ENCODE measurements at regions not wholly inside any gene's neighbourhood (a gene's known extent, or its start where the extent isn't known, plus 50 kb on each side); places are given as distances from the start of the nearest gene placed in this dataset.

DNA sequence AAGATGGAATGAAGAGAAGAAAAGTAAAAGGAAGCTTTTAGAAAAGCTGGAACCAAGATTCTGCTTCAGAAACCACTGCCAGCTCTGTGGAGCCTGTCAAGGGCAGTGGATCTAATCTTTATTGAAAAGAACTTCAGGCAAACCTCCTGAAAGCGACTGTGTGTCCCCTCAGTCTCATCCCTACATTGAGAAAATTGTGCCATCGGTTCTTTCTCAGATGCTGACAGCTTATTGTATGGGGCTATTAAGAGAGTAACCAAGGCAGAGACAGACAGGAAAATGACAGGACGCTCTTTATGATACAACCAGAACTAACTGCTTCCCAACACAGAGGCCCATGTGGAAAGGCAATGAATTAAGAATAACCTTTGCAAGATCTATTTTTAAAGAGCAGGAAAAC, 763.2 kb upstream of the CHAC2 start:
- no peak for DNase-seq

DNA sequence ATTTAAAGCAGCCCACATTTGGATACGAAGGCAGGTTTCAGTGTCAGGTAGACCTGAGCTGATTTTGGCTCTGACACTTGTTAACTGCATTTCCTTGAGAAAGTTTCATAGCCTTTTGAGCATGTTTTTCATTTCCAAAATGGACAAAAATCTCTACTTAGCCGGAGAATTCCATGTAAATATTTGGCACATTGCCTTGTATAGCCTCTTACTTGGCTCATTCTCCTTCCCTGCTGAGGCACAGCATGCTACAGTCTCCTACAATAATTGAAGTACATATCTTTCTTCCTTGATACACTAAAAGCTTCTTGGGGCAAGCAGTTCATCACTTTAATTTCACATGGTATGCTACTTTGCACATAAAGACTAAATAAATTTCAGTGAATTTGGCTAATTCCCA, 772.2 kb upstream of the CHAC2 start:
- no peak for DNase-seq

DNA sequence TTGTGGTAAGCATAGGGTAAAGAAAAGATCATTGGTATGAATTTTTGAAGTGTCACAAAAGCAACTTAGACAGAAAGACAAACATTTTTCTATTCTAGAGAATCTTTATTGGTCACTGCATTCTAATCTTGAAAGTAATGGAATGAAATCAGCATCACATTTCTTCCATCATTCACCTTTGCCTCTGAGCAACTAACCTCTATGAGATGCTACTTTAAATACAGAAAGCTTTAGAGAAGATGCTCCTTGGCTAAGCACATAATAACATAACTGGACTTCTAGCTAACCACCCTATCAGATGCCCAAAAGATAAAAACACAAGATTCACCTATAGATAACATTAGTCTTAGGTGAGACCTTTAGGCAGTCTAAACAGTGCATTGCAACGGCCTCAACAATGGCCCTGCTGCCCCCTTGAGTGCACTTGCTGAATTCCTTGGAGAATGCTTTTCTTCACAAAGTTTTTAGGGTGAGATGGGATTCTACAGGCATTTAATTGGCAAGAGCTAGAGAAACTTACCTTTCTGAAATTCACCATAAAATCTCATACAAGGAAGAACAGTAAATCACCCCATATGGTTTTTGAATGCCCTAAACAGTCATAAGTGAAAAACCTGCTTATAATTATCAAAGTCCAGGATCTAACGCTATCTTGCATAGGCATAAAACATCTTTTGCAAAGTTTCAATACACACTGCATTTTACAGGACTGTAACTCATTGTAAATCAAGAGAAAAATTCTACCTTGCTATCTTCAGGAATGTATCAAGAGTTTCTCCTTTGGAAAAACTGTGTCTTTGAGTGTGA, 791.3 kb upstream of the CHAC2 start:
- DNase-seq, result no peak

DNA sequence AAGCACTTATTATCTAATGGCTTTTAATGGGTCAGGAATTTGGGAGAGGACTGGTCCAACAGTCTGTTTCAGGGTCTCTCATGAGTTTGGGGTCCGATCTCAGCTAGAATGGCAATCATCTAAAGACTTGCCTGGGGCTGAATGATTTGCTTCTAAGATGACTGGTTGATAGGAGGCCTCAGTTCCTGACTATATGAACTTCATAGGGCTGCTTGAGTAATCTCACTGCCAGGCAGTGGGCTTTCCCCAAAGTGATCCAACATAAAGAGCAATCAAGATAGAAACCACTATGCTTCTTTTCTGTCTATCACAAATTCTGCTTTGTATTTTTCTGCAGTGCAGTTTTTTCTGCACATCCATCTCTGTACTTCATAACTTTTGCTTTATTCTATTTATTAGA, 793.5 kb upstream of the CHAC2 start:
- no peak for DNase-seq

DNA sequence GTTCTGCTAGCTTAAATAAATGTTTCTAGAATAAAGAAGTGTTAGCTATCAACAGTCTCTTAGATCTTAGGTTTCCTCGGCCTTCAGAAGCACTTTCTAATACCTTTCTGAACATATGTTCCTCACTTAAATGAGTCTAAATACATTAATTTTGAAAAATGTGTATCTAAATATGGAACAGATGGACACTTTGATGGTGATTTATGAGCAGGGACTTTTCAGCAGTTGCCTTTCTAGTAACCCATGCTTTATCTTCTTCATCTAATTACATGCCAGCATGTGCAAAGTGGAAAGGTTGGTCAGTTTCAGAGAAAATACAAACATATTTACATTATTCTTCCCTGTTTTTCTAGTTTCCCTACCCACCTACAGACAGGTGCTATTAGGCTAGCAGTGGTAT, 797.0 kb upstream of the CHAC2 start:
- DNase-seq, result no peak

DNA sequence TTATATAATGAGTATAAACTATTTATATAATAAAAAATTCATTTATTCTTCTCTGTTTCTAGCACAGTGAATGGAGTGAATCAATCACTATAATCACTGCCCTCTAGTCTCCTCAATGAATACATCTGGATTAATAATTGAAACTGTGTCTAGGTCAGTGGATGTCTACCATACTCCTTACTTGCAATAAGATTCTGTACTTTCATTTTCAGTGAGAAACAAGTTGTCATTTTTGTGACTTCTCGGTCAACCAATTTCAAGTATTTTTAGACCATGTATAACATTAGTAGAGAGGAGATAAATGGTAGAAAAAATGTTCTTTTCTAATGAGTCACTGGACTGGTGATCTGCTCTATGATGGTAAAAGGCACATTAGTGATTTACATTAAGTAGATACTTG, 799.6 kb upstream of the CHAC2 start:
- no peak for DNase-seq

DNA sequence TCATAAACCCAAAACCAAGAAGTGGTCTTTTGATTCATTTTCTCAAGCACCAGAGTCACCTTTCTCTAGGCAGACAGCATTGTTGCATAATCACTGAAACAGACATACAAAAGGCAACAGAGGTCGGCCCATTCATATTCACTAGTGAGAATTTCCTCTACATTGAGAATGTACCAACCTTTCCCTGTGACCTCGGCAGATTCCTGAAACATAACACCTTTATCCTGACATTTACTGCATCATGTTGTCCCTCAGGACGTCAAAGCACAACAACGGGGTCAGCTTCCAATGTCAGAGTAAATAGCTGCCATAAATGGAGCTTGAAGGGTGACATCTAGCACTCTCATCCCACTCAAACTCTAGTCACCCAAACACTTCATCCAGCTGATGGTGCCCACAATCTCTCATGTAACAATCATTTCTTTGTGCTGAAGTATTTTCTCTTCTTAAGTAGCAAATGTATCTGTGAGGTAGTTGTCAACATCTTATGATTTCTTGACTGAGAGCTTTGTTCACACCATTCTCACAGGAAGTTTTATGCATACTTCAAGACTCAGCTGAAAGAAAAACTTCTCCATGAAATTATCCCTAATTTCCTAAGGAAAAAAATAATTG, 802.6 kb upstream of the CHAC2 start:
- DNase-seq, result no peak

DNA sequence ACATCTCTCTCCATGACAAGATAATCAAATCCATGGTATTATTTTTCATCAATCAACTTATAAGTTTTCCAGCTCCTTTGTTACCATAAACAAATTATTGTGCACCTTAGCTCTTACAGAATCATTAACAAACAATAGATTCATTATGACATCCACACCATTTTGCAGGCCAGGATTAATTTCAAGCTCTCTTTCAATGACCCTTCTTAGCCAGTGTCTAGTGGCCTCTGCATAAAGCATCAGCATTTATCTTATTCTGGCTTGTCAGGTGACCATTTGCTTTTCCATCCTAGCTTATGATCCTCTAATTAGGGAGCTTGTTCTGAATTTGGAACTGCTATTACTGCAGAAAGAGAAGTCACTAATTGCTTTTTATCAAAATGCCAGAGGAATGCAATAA, 806.2 kb upstream of the CHAC2 start:
- DNase-seq, result no peak

DNA sequence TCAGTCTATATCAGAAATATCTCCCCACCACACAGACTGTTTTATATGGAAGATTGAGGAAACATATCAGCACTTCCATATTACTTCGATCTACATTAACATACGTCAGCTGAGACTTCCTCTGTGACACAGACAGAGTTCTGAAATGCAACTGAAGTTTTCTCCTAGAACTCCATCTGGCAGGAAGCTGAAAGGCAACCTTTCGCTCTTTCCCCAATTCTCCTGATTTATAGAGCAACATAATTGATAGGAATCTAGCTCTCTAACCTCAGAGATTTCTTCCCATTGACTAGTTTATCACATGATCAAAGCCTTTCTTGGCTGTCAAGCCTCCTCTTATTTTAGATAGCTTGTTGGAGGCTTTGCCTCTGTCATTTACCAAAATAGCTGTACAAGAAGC, 806.7 kb upstream of the CHAC2 start:
- DNase-seq, result no peak

DNA sequence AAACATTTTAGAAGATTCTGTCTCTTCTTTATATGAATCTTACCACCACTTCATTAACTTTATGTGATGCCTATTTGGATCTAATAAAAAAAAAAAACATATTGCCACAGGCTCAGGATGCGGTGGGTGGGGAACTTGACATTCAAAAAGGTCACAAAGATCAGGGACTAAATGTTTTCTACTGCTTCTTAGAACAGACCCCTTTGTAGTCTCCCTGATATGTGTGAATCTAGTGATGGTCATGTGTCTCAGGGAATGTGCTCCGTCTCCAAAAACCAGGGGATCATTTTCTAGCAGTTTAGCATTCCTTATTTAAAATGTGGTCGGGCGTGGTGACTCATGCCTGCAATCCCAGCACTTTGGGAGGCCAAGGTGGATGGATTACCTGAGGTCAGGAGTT, 807.8 kb upstream of the CHAC2 start:
- DNase-seq, result no peak

DNA sequence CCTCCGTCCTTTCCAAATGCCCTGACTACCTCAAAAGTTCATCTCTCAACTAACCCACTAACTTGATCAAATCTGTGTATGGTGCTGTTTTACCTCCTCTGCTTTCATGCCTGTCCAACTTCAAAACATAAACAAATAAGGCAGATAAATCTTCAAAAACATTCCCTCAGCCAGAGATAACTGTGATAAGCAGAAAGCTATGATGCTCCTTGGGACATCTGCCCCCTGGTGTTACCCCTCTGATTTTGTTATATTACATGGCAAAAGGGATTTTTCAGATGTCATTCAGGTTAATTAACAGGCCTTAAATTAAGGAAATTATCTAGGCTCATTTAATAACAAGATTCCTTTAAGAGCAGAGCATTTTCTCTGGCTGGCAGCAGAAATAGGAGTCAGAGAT, 810.8 kb upstream of the CHAC2 start:
- no peak for DNase-seq

DNA sequence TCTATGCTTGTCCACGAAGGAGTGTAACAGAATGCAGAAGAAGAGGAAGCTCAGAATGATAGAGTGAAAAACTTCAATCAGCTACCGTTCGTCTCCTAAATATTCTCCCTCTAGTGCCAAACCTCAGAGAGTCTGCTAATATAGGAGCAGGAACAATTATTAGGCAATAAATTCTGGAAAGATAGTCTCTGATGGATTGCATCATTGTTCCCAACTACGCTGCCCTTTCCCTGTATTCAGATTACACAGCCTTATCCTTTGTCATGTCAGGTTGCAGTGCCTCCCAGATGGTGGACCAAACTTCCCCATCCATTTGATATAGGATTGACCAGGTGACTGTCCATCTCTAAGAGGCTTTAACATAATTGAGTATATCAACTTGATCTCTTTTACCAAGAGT, 811.5 kb upstream of the CHAC2 start:
- DNase-seq, result no peak

DNA sequence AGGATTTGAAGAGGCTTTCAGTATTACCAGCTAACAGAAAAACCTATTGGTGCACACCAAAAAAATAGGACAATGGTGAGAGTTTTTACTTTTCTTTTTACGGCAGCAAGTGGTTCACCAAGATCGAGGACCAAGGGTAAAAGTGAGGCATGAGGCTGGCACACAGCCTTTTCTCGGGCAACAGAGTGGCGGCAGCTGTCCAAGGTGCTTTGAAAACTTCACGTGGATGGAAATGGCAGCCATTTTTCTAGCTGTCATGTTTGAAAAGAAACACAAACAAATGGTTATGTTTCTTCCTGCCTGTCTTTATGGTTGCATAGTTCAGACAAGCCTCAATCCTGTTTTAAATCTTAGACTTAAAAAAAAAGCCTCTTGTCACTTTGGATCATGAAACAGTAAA, 812.5 kb upstream of the CHAC2 start:
- DNase-seq, result no peak

DNA sequence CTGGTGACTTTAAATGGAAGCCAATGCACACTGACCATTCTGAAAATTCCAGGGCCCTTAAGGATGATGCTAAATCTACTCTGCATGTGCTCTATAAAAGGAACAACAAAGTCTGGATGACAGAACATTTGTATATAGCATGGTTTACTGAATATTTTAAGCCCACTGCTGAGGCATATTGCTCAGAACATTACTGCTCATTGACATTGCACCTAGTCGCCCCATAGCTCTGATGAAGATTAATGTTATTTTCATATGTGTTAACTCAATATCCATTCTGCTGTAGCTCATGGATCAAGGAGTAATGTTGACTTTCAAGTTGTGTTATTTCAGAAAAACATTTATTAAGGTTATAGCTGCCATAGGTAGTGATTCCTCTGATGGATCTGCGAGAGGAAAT, 827.5 kb upstream of the CHAC2 start:
- no peak for DNase-seq

DNA sequence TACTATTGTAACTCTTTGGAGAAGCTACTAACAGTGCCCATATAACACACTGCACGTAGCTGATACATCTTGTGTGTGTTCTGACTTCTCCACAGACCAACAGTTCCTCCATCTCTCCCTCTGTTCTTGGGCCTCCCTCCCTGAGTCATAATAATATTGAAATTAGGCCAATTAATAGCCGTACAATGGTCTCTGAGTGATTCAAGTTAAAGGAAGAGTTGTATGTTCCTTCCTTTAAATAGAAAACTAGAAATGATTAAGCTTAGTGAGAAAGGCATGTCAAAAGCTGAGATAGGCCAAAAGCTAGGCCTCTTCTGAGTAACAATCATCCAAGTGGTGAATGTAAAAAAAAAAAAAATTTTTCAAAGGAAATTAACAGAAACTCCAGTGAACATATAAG, 828.4 kb upstream of the CHAC2 start:
- no peak for DNase-seq

DNA sequence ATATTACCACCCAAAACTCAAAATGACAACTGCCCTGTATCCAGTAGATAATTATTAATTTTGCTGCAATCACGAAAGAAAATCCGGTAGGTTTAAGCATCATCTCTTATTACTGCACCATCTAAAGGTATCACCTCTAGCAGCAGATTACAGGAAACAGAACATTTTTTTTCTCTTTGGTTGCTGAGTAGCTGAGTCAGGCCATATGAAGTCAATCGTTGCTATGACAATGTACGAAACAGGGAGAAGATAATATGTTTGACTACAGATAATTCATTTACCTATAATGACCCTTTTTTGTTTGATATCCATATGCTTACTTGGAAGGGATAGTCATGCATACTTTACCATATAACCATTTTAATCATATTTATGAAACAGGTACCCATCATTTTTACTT, 831.6 kb upstream of the CHAC2 start:
- DNase-seq, result no peak

DNA sequence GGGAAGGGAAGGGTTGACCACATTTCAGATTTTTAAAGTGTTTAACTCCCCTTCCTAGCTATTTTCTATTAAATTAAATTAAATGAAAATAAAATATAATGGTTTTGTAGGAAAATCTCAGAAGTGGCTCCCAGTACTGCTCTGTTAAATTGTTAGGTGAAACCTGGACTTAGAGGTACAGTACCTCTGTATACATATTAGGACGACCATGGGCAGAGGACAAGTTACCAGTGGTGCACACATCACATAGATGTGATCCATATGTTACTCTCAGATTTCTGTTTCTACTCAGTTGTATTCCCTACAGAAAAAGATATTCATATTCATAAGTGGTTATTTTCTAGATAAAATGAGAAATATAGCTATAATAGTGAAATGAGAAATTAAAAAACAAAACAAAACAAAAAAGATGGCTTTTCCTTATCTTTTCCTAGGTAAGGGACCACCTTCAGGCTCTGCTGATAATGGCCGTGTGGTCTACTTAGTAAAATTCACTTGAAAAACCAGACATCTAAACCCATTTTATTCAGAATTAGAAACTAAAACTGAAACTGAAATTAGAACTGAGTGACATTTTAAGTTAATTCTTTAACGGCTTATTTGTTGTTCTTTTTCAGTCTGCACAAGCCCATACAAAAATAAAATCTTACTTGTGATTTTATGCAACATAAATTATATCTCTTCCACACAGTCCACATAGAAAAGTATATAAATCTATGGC, 832.5 kb upstream of the CHAC2 start:
- DNase-seq, result no peak

DNA sequence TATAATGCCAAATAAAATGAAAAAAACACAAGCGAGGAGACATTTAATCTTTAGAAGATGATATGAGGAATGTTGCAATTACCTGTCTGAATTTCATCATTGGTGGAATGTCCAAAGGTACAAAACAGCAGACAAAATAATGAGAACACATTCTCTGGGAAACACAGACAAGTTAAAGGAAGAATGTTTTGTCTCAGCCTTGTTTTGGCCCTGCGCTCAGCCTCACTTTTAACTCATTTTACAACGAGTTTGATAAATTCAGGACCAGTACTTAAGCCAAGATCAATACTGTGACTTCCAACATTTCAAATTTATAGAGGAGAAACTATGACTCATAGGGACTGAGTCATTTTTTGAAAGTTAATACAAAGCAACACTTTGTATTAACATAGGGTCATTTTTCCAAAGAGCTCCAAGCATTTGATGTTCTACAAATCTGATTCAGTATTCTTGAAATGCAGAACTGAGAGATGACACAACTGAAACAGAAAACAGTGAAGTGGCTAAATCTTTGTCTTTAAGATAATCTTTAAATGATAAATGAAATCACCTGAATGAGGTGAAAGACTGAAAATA, 833.2 kb upstream of the CHAC2 start:
- DNase-seq, result no peak

DNA sequence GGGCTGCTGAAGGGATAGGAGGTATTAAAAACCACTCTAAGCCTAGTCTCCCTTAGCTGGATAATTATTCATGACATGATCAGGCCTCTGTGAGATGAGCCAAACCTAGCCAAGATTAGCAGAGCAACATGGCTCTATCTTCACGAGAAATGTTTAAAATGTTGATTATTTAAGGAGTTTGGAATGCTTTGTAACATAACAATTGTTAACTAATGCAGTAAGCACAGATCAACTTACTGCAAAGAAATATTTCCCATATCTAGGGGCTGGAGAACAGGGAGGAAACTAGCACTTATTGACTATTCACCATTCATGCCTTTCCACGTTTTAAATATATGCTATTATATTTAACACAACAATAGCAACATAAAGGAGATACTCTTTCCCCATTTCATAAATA, 833.7 kb upstream of the CHAC2 start:
- DNase-seq, result no peak

DNA sequence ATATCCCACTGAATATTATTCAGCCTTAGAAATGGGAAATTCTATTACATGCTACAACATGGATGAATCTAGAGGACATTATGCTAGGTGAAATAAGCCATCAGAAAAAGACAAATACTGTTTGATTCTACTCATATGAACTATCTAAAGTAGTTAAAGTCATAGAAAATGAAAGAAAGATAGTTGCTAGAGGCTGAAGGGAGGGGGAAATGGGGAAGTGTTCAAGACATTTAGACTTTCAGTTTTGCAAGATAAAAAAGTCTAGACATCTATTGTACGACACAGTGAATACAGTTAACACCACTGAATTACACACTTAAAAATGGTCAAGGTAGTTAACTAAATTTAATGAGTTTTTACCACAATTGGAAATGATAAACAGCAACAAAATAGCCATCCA, 835.9 kb upstream of the CHAC2 start:
- no peak for DNase-seq

DNA sequence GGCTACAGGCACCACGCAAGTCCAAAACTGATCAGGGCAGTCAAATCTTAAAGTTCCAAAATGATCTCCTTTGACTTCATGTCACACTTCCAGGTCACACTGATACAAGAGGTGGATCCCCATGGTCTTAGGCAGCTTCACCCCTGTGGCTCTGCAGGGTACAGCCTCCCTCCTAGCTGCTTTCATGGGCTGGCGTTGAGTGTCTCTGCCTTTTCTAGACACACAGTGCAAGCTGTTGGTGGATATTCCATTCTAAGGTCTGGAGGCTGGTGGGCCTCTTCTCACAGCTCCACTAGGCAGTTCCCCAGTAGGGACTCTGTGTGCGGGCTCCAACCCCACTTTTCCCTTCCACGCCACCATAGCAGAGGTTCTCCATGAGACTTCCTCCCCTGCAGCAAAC, 838.2 kb upstream of the CHAC2 start:
- DNase-seq, result no peak

DNA sequence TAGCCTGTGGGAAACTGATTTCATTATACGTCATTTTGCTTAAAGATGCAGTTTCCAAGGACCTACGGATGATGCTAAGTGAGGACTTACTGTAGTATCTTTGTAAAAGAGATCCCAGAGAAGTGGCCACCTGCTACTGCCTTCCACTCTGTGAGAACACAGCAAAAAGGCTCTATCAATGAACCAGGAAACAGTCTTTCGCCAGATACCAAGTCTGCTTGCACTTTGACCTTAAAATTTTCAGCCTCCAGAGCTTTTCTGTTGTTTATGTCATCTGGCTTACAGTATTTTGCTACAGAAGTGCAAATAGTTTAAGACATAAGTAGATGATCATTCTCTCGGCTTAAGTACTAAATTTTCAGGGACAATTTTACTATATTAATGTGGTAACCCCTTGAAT, 847.9 kb upstream of the CHAC2 start:
- no peak for DNase-seq

DNA sequence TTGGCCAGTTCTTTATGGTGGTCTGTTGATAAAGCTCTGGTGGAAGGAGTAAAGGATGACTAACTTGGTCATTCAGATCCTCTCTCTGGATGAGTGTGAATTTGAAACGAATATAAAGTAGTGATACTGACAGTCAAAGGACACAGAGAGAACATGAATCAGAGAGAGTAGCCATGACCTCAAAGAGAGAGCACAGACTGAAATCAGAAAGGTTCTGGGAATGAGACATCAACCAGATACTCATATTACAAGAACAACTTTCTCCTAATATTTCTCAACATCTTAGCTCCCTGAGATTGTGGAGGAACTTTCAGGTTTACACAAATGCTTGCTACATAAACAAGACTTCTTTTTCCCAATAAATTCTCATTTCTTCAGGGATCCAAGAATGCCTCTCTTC, 849.1 kb upstream of the CHAC2 start:
- DNase-seq, result no peak

DNA sequence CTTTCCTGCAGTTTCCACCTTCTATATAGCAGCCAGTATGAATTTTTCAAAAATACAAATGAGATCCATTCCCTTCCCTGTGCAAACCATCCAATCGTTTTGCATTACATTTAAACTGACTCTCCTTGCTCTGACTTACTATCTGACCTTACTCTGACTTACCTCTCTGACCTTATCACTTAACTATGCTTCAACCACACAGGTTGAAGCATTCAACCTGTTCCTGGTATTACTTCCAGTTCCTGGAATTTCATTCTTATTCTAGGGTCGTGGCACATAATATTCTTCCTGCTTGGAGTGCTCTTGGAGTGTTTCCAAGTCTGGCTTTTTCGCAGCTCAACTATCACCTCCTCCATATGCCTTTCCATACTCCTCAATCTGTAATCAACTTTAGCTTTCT, 850.6 kb upstream of the CHAC2 start:
- DNase-seq, result no peak

Measured in bone marrow (tissue), 2 donors.